Fibroblast of lung (primary cell): ENCODE measurements at regions not wholly inside any gene's neighbourhood (a gene's known extent, or its start where the extent isn't known, plus 50 kb on each side); places are given as distances from the start of the nearest gene placed in this dataset.

ENCODE experiments used
- DNase-seq, 2 donors: peaks; one replicate each; pipeline versions ENCODE4 v3.0.0 to v3.0.0-alpha.2; 2010; ENCODE audit warnings: low read depth in 2 of 2
- H2AFZ ChIP-seq: 2 replicates; pipeline ENCODE4 v1.5.1; 2012; ENCODE audit warnings: low read length, control low read depth, inconsistent platforms
- H3K27ac ChIP-seq: 2 replicates; pipeline ENCODE4 v1.5.1; 2011; ENCODE audit warnings: low read length, control low read depth; ENCODE audit not compliant: insufficient read depth
- H3K27me3 ChIP-seq: 2 replicates; pipeline ENCODE4 v1.5.1; 2011; ENCODE audit warnings: mild to moderate bottlenecking, low read length; ENCODE audit not compliant: control insufficient read depth, insufficient read depth
- H3K36me3 ChIP-seq: 2 replicates; pipeline ENCODE4 v1.5.1; 2011; ENCODE audit warnings: low read length; ENCODE audit not compliant: control insufficient read depth, insufficient read depth
- H3K4me1 ChIP-seq: 2 replicates; pipeline ENCODE4 v1.5.1; 2011; ENCODE audit warnings: low read length; ENCODE audit not compliant: control insufficient read depth, insufficient read depth; ENCODE audit errors: extremely low read depth
- H3K4me2 ChIP-seq: 2 replicates; pipeline ENCODE4 v1.5.1; 2011; ENCODE audit warnings: low read length, control low read depth; ENCODE audit not compliant: insufficient read depth; ENCODE audit errors: extremely low read depth
- H3K4me3 ChIP-seq, 4 experiments: fragments of 200-600 bp in 1 of 4; sonication (generic) in 1 of 4; replicated peaks in 1 of 4; 2 replicates each; pipeline ENCODE4 v1.5.1; 2011 to 2016; ENCODE audit warnings: low read length in 4 of 4, low read depth in 3 of 4, mild to moderate bottlenecking in 3 of 4, control low read depth in 2 of 4, inconsistent platforms in 1 of 4, mixed read lengths in 1 of 4; ENCODE audit not compliant: insufficient read depth in 1 of 4; ENCODE audit errors: control extremely low read depth in 1 of 4
- H3K79me2 ChIP-seq: 2 replicates; pipeline ENCODE4 v1.5.1; 2012; ENCODE audit warnings: mild to moderate bottlenecking, low read length, inconsistent platforms; ENCODE audit not compliant: control insufficient read depth, insufficient read depth
- H3K9ac ChIP-seq: 2 replicates; pipeline ENCODE4 v1.5.1; 2011; ENCODE audit warnings: mild to moderate bottlenecking, low read length, control low read depth; ENCODE audit not compliant: insufficient read depth
- H3K9me3 ChIP-seq: 2 replicates; pipeline ENCODE4 v1.5.1; 2012; ENCODE audit warnings: low read depth, low read length; ENCODE audit not compliant: control insufficient read depth, insufficient read depth
- H4K20me1 ChIP-seq: 2 replicates; pipeline ENCODE4 v1.5.1; 2011; ENCODE audit warnings: low read length; ENCODE audit not compliant: control insufficient read depth, insufficient read depth; ENCODE audit errors: extremely low read depth
- EZH2 ChIP-seq: IDR thresholded peaks from 2 replicates; pipeline ENCODE4 v1.5.1; 2012; ENCODE audit warnings: low read length, control low read depth, mild to moderate bottlenecking; ENCODE audit errors: missing control alignments
- TF ChIP-seq, protein P1 (sequence below), 2 donors: IDR thresholded peaks in 1 of 2; conservative IDR thresholded peaks in 1 of 2; 1 replicate in 1 of 2; 2 replicates in 1 of 2; pipeline ENCODE4 v1.5.1; 2011 to 2012; ENCODE audit warnings: low read length in 2 of 2, control low read depth in 1 of 2, inconsistent platforms in 1 of 2, low read depth in 1 of 2, mild to moderate bottlenecking in 1 of 2

GRCh38 chr1:232553050-232553754 is 76.7 kb downstream of the SIPA1L2 start:
- Histone ChIP-seq H3K27me3 (no peaks in the 10 kb centered on the region), H4K20me1 (no peaks in the 10 kb centered on the region), H3K4me2 (no peak overlapping the region), H3K79me2 (no peaks in the 10 kb centered on the region), H2AFZ (no peak overlapping the region), H3K4me3 (no peak overlapping the region), H3K9me3 (no peaks in the 10 kb centered on the region), H3K27ac (no peak overlapping the region), H3K36me3 (no peaks in the 10 kb centered on the region), H3K9ac (no peak overlapping the region), H3K4me1 (no peaks in the 10 kb centered on the region)
- TF ChIP-seq, protein P1, sequence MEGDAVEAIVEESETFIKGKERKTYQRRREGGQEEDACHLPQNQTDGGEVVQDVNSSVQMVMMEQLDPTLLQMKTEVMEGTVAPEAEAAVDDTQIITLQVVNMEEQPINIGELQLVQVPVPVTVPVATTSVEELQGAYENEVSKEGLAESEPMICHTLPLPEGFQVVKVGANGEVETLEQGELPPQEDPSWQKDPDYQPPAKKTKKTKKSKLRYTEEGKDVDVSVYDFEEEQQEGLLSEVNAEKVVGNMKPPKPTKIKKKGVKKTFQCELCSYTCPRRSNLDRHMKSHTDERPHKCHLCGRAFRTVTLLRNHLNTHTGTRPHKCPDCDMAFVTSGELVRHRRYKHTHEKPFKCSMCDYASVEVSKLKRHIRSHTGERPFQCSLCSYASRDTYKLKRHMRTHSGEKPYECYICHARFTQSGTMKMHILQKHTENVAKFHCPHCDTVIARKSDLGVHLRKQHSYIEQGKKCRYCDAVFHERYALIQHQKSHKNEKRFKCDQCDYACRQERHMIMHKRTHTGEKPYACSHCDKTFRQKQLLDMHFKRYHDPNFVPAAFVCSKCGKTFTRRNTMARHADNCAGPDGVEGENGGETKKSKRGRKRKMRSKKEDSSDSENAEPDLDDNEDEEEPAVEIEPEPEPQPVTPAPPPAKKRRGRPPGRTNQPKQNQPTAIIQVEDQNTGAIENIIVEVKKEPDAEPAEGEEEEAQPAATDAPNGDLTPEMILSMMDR (conservative IDR thresholded peaks at IDR 0.05 in 1 of 2, IDR thresholded peaks at IDR 0.05 in 1 of 2; ENCODE audit: low read depth in 1 of 2, low read length in 2 of 2) = no peak
- no peak for TF ChIP-seq EZH2
- DNase-seq = peak; percentile 36 to 48

DNA sequence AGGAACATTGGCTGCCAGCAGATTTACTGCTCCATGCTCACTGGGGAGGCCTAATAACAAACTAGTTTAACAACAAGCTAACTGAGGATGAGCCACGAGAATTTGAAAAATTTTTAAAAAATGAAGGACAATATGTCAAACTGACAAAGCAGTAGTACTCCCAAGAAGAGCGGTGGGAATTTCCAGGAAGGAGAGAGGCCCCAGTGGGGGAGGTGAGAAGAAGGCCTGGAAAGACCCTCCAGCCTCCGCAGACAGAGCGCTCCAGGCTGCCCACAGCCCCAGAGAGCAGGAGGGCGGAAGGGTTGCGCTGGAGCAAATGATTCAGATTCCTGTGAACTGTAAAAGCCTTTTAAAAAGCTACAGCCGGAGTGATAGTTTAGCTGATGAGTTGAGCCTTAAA is 78.5 kb downstream of the SIPA1L2 start:
- no peaks in the 10 kb centered on the region for H3K9me3 ChIP-seq
- H3K27me3 ChIP-seq = no peaks in the 10 kb centered on the region
- peak in 1 of 2 donors; percentile 51 for DNase-seq
- H3K4me3 ChIP-seq = no peak overlapping the region
- no peaks in the 10 kb centered on the region for H4K20me1 ChIP-seq
- H3K79me2 ChIP-seq = no peaks in the 10 kb centered on the region
- no peaks in the 10 kb centered on the region for H3K36me3 ChIP-seq
- H3K9ac ChIP-seq = no peak overlapping the region
- TF ChIP-seq, protein P1 (conservative IDR thresholded peaks at IDR 0.05 in 1 of 2, IDR thresholded peaks at IDR 0.05 in 1 of 2; ENCODE audit: low read depth in 1 of 2, low read length in 2 of 2) = no peak
- no peak for TF ChIP-seq EZH2
- H2AFZ ChIP-seq = no peak overlapping the region
- no peak overlapping the region for H3K4me2 ChIP-seq
- H3K4me1 ChIP-seq = no peaks in the 10 kb centered on the region
- H3K27ac ChIP-seq = no peak overlapping the region

- no peak for DNase-seq
- Histone ChIP-seq H2AFZ (no peak overlapping the region), H3K9ac (no peak overlapping the region), H3K4me3 (no peak overlapping the region), H3K27ac (no peak overlapping the region), H3K4me2 (no peak overlapping the region), H3K27me3 (no peaks in the 10 kb centered on the region), H3K4me1 (no peaks in the 10 kb centered on the region), H3K79me2 (no peaks in the 10 kb centered on the region), H3K9me3 (no peaks in the 10 kb centered on the region), H3K36me3 (no peaks in the 10 kb centered on the region), H4K20me1 (no peaks in the 10 kb centered on the region)
- TF ChIP-seq, protein P1 (conservative IDR thresholded peaks at IDR 0.05 in 1 of 2, IDR thresholded peaks at IDR 0.05 in 1 of 2; ENCODE audit: low read depth in 1 of 2, low read length in 2 of 2) = no peak
- TF ChIP-seq EZH2 = no peak
Measured at GRCh38 chr1:232550007-232550406, 79.9 kb downstream of the SIPA1L2 start.
